NCI-H524 treated with DMSO at 0.1 percent for 48 hours (cell line): ENCODE measurements at regions not wholly inside any gene's neighbourhood (a gene's known extent, or its start where the extent isn't known, plus 50 kb on each side); places are given as distances from the start of the nearest gene placed in this dataset.
"Not testable (repeated sequence)": the region's sequence is repeated elsewhere in the genome, so short reads cannot be mapped to it uniquely, and the experiment has no call there.

Experiments used
- DNase-seq: peaks from one replicate; lab custom pipeline; 2025; lab: John Stamatoyannopoulos, UW

GRCh38 chr1:243074224-243074623, 180.9 kb downstream of the CEP170 start:
- DNase-seq, result not testable (repeated sequence)

GRCh38 chr1:243067056-243067455, 188.0 kb downstream of the CEP170 start:
- DNase-seq, result not testable (repeated sequence)

- DNase-seq, result not testable (repeated sequence)
Observed at GRCh38 chr1:243061965-243062364, 193.1 kb downstream of the CEP170 start.

- DNase-seq, result not testable (repeated sequence)
Observed at GRCh38 chr1:243055510-243055909, 199.6 kb downstream of the CEP170 start.

GRCh38 chr1:243055091-243055490, 200.0 kb downstream of the CEP170 start:
- DNase-seq, result not testable (repeated sequence)

- DNase-seq, result not testable (repeated sequence)
Observed at GRCh38 chr1:243054681-243055080, 200.4 kb downstream of the CEP170 start.

- not testable (repeated sequence) for DNase-seq
Observed at GRCh38 chr1:243053048-243053447, 202.0 kb downstream of the CEP170 start.

- DNase-seq, result not testable (repeated sequence)
Observed at GRCh38 chr1:243050613-243051012, 204.5 kb downstream of the CEP170 start.

GRCh38 chr1:243049716-243050115, 205.4 kb downstream of the CEP170 start:
- not testable (repeated sequence) for DNase-seq

- not testable (repeated sequence) for DNase-seq
Observed at GRCh38 chr1:243021365-243021764, 233.7 kb downstream of the CEP170 start.

GRCh38 chr1:243019030-243019635, 235.9 kb downstream of the CEP170 start:
- not testable (repeated sequence) for DNase-seq

- not testable (repeated sequence) for DNase-seq
Observed at GRCh38 chr1:243010719-243011118, 244.4 kb downstream of the CEP170 start.

- not testable (repeated sequence) for DNase-seq
Observed at GRCh38 chr1:243001003-243001402, 254.1 kb downstream of the CEP170 start.

- not testable (repeated sequence) for DNase-seq
Observed at GRCh38 chr1:242992776-242993175, 262.3 kb downstream of the CEP170 start.

- DNase-seq, result not testable (repeated sequence)
Observed at GRCh38 chr1:242985096-242985495, 270.0 kb downstream of the CEP170 start.

GRCh38 chr1:242973341-242973740, 281.7 kb downstream of the CEP170 start:
- DNase-seq, result not testable (repeated sequence)

- no peak for DNase-seq
Observed at GRCh38 chr1:242966892-242967291, 288.2 kb downstream of the CEP170 start.

GRCh38 chr1:242959397-242959796, 295.7 kb downstream of the CEP170 start:
- not testable (repeated sequence) for DNase-seq

- DNase-seq, result not testable (repeated sequence)
Observed at GRCh38 chr1:242954945-242955344, 300.1 kb downstream of the CEP170 start.

GRCh38 chr1:242946206-242946605, 308.9 kb downstream of the CEP170 start:
- no peak for DNase-seq

- peak; percentile 2 for DNase-seq
Observed at GRCh38 chr1:242936725-242937124, 318.4 kb downstream of the CEP170 start.

GRCh38 chr1:242924717-242925116, 330.4 kb downstream of the CEP170 start:
- DNase-seq, result not testable (repeated sequence)

GRCh38 chr1:242923603-242924002, 331.5 kb downstream of the CEP170 start:
- not testable (repeated sequence) for DNase-seq

- not testable (repeated sequence) for DNase-seq
Observed at GRCh38 chr1:242914729-242915128, 340.4 kb downstream of the CEP170 start.
